B cell (primary cell): ENCODE measurements at regions not wholly inside any gene's neighbourhood (a gene's known extent, or its start where the extent isn't known, plus 50 kb on each side); places are given as distances from the start of the nearest gene placed in this dataset.

Experiments
- ATAC-seq: fragments of 200-7000 bp; cut with Tn5 transposase; one replicate; pipeline ENCODE4 v1.10.0; 2021; ENCODE audit warnings: low read depth, mild to moderate bottlenecking, moderate number of reproducible peaks, moderate library complexity
- CTCF ChIA-PET: fragments of 350-600 bp; sonication (Branson Sonifier 250); formaldehyde crosslinking; loops from one replicate; lab custom pipeline; 2021; ENCODE audit warnings: antibody characterized with exemption, inconsistent platforms; lab: Charles Lee
- POLR2A ChIA-PET: fragments of 350-600 bp; sonication (Branson Sonifier 250); formaldehyde crosslinking; loops from one replicate; lab custom pipeline; 2021; ENCODE audit warnings: antibody characterized with exemption; lab: Charles Lee
- DNase-seq: peaks from one replicate; pipeline ENCODE4 v3.0.0; 2013
- H2AFZ ChIP-seq: 2 replicates; pipeline ENCODE4 v1.6.1; 2012; ENCODE audit warnings: mild to moderate bottlenecking, low read depth, low read length; ENCODE audit not compliant: insufficient read depth, poor library complexity, severe bottlenecking
- H3K27ac ChIP-seq, 2 donors: 1 replicate in 1 of 2; 2 replicates in 1 of 2; pipeline ENCODE4 v1.5.1; 2012 to 2013; ENCODE audit warnings: low read length in 2 of 2, mild to moderate bottlenecking in 2 of 2, moderate library complexity in 1 of 2
- H3K27me3 ChIP-seq, 4 experiments: fragments of 200-600 bp in 1 of 4; sonication (generic) in 1 of 4; replicated peaks in 1 of 4; 1 replicate in 2 of 4; 2 replicates in 2 of 4; pipeline versions ENCODE4 v1.6.1 to v1.7.0; 2013 to 2016; ENCODE audit warnings: low read length in 3 of 4, mild to moderate bottlenecking in 2 of 4, mixed read lengths in 1 of 4, moderate library complexity in 1 of 4; ENCODE audit not compliant: insufficient read depth in 4 of 4, control insufficient read depth in 3 of 4; ENCODE audit errors: control extremely low read depth in 1 of 4
- H3K36me3 ChIP-seq, 2 experiments: replicated peaks in 1 of 2; 1 replicate in 1 of 2; 2 replicates in 1 of 2; pipeline versions ENCODE4 v1.6.1 to v1.7.1; 2013; ENCODE audit warnings: low read length in 1 of 2; ENCODE audit not compliant: insufficient read depth in 2 of 2, control insufficient read depth in 1 of 2; ENCODE audit errors: control extremely low read depth in 1 of 2, extremely low read depth in 1 of 2
- H3K4me1 ChIP-seq, 2 donors: fragments of 200-600 bp in 1 of 2; sonication (generic) in 1 of 2; 1 replicate in 1 of 2; 2 replicates in 1 of 2; pipeline versions ENCODE4 v1.5.1 to v1.6.1; 2013 to 2017; ENCODE audit warnings: low read length in 2 of 2; ENCODE audit not compliant: control insufficient read depth in 2 of 2, insufficient read depth in 2 of 2
- H3K4me2 ChIP-seq: replicated peaks from 2 replicates; pipeline ENCODE3; 2012; ENCODE audit warnings: mild to moderate bottlenecking, low read depth, low read length; ENCODE audit not compliant: poor library complexity, severe bottlenecking
- H3K4me3 ChIP-seq, 5 experiments: fragments of 200-600 bp in 1 of 5; sonication (generic) in 1 of 5; 1 replicate in 3 of 5; 2 replicates in 2 of 5; pipeline versions ENCODE4 v1.5.1 to v1.7.0; 2011 to 2016; ENCODE audit warnings: low read length in 4 of 5, mild to moderate bottlenecking in 4 of 5, low read depth in 2 of 5, control low read depth in 1 of 5, moderate library complexity in 1 of 5; ENCODE audit not compliant: insufficient read depth in 1 of 5; ENCODE audit errors: control extremely low read depth in 1 of 5, extremely low read depth in 1 of 5
- H3K79me2 ChIP-seq: fragments of 200-600 bp; sonication (generic); one replicate; pipeline ENCODE4 v1.6.0; 2016; ENCODE audit warnings: low read length; ENCODE audit not compliant: control insufficient read depth, insufficient read depth
- H3K9ac ChIP-seq: fragments of 200-600 bp; sonication (generic); 2 replicates; pipeline ENCODE4 v1.6.1; 2017; ENCODE audit warnings: mild to moderate bottlenecking, low read length, moderate library complexity
- H3K9me3 ChIP-seq, 3 donors: one replicate each; pipeline versions ENCODE4 v1.6.1 to v1.7.1; 2013; ENCODE audit warnings: low read length in 2 of 3; ENCODE audit not compliant: control insufficient read depth in 2 of 3, insufficient read depth in 1 of 3; ENCODE audit errors: control extremely low read depth in 1 of 3
- H4K20me1 ChIP-seq: 2 replicates; pipeline ENCODE4 v1.6.0; 2012; ENCODE audit warnings: mild to moderate bottlenecking, low read length; ENCODE audit not compliant: insufficient read depth, control insufficient read depth, poor library complexity, severe bottlenecking
- H3K27ac Mint-ChIP-seq: one replicate; pipeline ENCODE4 v1.8.0; 2021; ENCODE audit warnings: mixed read lengths
- H3K27me3 Mint-ChIP-seq: one replicate; pipeline ENCODE4 v1.8.0; 2021; ENCODE audit warnings: mixed read lengths
- H3K4me1 Mint-ChIP-seq: one replicate; pipeline ENCODE4 v1.8.0; 2021; ENCODE audit warnings: mixed read lengths
- H3K4me3 Mint-ChIP-seq: one replicate; pipeline ENCODE4 v1.8.0; 2021; ENCODE audit warnings: mixed read lengths
- H3K9me3 Mint-ChIP-seq: one replicate; pipeline ENCODE4 v1.8.0; 2022; ENCODE audit warnings: mixed read lengths; ENCODE audit not compliant: insufficient read depth
- EZH2 ChIP-seq: IDR thresholded peaks from 2 replicates; pipeline ENCODE4 v1.6.1; 2012; ENCODE audit warnings: borderline replicate concordance, low read depth, mild to moderate bottlenecking, moderate library complexity, low read length; ENCODE audit not compliant: insufficient read depth, poor library complexity, severe bottlenecking
- WGBS: methylation state at CpG from one replicate; pipeline ENCODE4 v1.1.5; 2013; ENCODE audit warnings: missing lambda C conversion rate; ENCODE audit not compliant: insufficient coverage; 5-methylcytosine and 5-hydroxymethylcytosine counted together
- intact Hi-C: fragments of 100-400 bp; cut with micrococcal nuclease; formaldehyde crosslinking; loops from one replicate; pipeline ENCODE4 v1.10.0; 2022
- TF ChIP-seq, protein P1 (sequence below): fragments of 200-600 bp; IDR thresholded peaks from one replicate; pipeline ENCODE4 v1.8.0; 2022; ENCODE audit warnings: antibody characterized with exemption, mild to moderate bottlenecking

GRCh38 chr10:59557642-59558041, 152.0 kb downstream of the SLC16A9 start:
- ChIA-PET CTCF (no interaction called here), POLR2A (no interaction called here)
- H3K79me2 ChIP-seq: no peaks in the 10 kb centered on the region
- no peaks in the 10 kb centered on the region for H4K20me1 ChIP-seq
- Mint-ChIP-seq H3K9me3 (no peaks in the 10 kb centered on the region), H3K4me3 (no peak overlapping the region), H3K4me1 (peaks cover 1% of the 10 kb centered on the region), H3K27ac (no peak overlapping the region), H3K27me3 (peaks cover 8% of the 10 kb centered on the region)
- ATAC-seq (no peak), DNase-seq (no peak)
- H3K36me3 ChIP-seq: no peaks in the 10 kb centered on the region
- H3K27ac ChIP-seq: no peak overlapping the region
- no peak overlapping the region for H3K9ac ChIP-seq
- H3K4me3 ChIP-seq: no peak overlapping the region
- H3K27me3 ChIP-seq: no peaks in the 10 kb centered on the region
- TF ChIP-seq EZH2: no peak
- TF ChIP-seq, protein P1, sequence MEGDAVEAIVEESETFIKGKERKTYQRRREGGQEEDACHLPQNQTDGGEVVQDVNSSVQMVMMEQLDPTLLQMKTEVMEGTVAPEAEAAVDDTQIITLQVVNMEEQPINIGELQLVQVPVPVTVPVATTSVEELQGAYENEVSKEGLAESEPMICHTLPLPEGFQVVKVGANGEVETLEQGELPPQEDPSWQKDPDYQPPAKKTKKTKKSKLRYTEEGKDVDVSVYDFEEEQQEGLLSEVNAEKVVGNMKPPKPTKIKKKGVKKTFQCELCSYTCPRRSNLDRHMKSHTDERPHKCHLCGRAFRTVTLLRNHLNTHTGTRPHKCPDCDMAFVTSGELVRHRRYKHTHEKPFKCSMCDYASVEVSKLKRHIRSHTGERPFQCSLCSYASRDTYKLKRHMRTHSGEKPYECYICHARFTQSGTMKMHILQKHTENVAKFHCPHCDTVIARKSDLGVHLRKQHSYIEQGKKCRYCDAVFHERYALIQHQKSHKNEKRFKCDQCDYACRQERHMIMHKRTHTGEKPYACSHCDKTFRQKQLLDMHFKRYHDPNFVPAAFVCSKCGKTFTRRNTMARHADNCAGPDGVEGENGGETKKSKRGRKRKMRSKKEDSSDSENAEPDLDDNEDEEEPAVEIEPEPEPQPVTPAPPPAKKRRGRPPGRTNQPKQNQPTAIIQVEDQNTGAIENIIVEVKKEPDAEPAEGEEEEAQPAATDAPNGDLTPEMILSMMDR: no peak
- no peak overlapping the region for H3K4me2 ChIP-seq
- no peaks in the 10 kb centered on the region for H3K9me3 ChIP-seq
- no peaks in the 10 kb centered on the region for H3K4me1 ChIP-seq
- WGBS: 57% methylated on average over 1 of the region's 3 CpGs
- intact Hi-C loops: no loop called here
- H2AFZ ChIP-seq: no peak overlapping the region

- peaks cover 8% of the 10 kb centered on the region for H3K27me3 Mint-ChIP-seq
These were observed 152.6 kb downstream of the SLC16A9 start for GRCh38 chr10:59557052-59557451.

More at GRCh38 chr10:59557052-59557451, 152.6 kb downstream of the SLC16A9 start:
- Histone ChIP-seq H3K79me2 (no peaks in the 10 kb centered on the region), H3K9me3 (no peaks in the 10 kb centered on the region), H3K36me3 (no peaks in the 10 kb centered on the region), H3K4me1 (no peaks in the 10 kb centered on the region), H3K27me3 (no peaks in the 10 kb centered on the region), H3K27ac (no peak overlapping the region), H2AFZ (no peak overlapping the region), H3K9ac (no peak overlapping the region), H3K4me2 (no peak overlapping the region), H4K20me1 (no peaks in the 10 kb centered on the region), H3K4me3 (no peak overlapping the region)
- ATAC-seq (no peak), DNase-seq (no peak)
- no CpG with 5 or more reads among the region's 1 CpG for WGBS
- TF ChIP-seq EZH2: no peak
- TF ChIP-seq, protein P1: no peak
- Mint-ChIP-seq H3K9me3 (no peaks in the 10 kb centered on the region), H3K27ac (no peak overlapping the region), H3K4me3 (no peak overlapping the region), H3K4me1 (peaks cover 1% of the 10 kb centered on the region)
- intact Hi-C loops: no loop called here
- ChIA-PET CTCF (no interaction called here), POLR2A (no interaction called here)
